Right atrium auricular region (tissue), 2 donors: ENCODE measurements at regions not wholly inside any gene's neighbourhood (a gene's known extent, or its start where the extent isn't known, plus 50 kb on each side); places are given as distances from the start of the nearest gene placed in this dataset.

Experiments used
- DNase-seq: peaks from one replicate; pipeline ENCODE4 v3.0.0-alpha.2; 2019; ENCODE audit warnings: low spot score
- H3K27ac ChIP-seq, 2 donors: fragments of 200-600 bp; sonication (generic); 1 replicate in 1 of 2; 2 replicates in 1 of 2; pipeline ENCODE4 v1.5.1; 2016 to 2019
- H3K27me3 ChIP-seq, 2 donors: fragments of 200-600 bp; sonication (generic); one replicate each; pipeline versions ENCODE4 v1.5.1 to v1.6.0; 2017 to 2019
- H3K36me3 ChIP-seq: fragments of 200-600 bp; sonication (generic); one replicate; pipeline ENCODE4 v1.5.1; 2016
- H3K4me1 ChIP-seq, 2 donors: fragments of 200-600 bp; sonication (generic); one replicate each; pipeline versions ENCODE4 v1.5.1 to v1.6.0; 2017 to 2019
- H3K4me3 ChIP-seq, 2 donors: fragments of 200-600 bp; sonication (generic); 1 replicate in 1 of 2; 2 replicates in 1 of 2; pipeline ENCODE4 v1.5.1; 2017 to 2019; ENCODE audit warnings: mild to moderate bottlenecking in 1 of 2, moderate library complexity in 1 of 2
- H3K9me3 ChIP-seq, 2 donors: fragments of 200-600 bp; sonication (generic); one replicate each; pipeline ENCODE4 v1.5.1; 2019
- TF ChIP-seq, protein P1 (sequence below), 2 donors: fragments of 200-600 bp; sonication (generic); IDR thresholded peaks; one replicate each; pipeline ENCODE4 v1.5.1; 2019; ENCODE audit warnings: antibody characterized with exemption in 2 of 2

GRCh38 chr20:39225978-39226377, 263.8 kb downstream of the DHX35 start:
- no peak overlapping the region for H3K4me3 ChIP-seq
- H3K9me3 ChIP-seq = no peaks in the 10 kb centered on the region
- no peaks in the 10 kb centered on the region for H3K4me1 ChIP-seq
- H3K36me3 ChIP-seq = no peaks in the 10 kb centered on the region
- H3K27ac ChIP-seq = no peak overlapping the region
- TF ChIP-seq, protein P1, sequence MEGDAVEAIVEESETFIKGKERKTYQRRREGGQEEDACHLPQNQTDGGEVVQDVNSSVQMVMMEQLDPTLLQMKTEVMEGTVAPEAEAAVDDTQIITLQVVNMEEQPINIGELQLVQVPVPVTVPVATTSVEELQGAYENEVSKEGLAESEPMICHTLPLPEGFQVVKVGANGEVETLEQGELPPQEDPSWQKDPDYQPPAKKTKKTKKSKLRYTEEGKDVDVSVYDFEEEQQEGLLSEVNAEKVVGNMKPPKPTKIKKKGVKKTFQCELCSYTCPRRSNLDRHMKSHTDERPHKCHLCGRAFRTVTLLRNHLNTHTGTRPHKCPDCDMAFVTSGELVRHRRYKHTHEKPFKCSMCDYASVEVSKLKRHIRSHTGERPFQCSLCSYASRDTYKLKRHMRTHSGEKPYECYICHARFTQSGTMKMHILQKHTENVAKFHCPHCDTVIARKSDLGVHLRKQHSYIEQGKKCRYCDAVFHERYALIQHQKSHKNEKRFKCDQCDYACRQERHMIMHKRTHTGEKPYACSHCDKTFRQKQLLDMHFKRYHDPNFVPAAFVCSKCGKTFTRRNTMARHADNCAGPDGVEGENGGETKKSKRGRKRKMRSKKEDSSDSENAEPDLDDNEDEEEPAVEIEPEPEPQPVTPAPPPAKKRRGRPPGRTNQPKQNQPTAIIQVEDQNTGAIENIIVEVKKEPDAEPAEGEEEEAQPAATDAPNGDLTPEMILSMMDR (IDR thresholded peaks at IDR 0.05) = no peak
- DNase-seq = no peak
- H3K27me3 ChIP-seq = no peaks in the 10 kb centered on the region

- H3K27ac ChIP-seq = no peak overlapping the region
- no peaks in the 10 kb centered on the region for H3K36me3 ChIP-seq
- no peaks in the 10 kb centered on the region for H3K4me1 ChIP-seq
- DNase-seq = no peak
- H3K27me3 ChIP-seq = no peaks in the 10 kb centered on the region
- H3K9me3 ChIP-seq = no peaks in the 10 kb centered on the region
- TF ChIP-seq, protein P1 (IDR thresholded peaks at IDR 0.05) = no peak
- H3K4me3 ChIP-seq = no peak overlapping the region
These were observed 263.4 kb downstream of the DHX35 start for GRCh38 chr20:39225536-39225935.

DNA sequence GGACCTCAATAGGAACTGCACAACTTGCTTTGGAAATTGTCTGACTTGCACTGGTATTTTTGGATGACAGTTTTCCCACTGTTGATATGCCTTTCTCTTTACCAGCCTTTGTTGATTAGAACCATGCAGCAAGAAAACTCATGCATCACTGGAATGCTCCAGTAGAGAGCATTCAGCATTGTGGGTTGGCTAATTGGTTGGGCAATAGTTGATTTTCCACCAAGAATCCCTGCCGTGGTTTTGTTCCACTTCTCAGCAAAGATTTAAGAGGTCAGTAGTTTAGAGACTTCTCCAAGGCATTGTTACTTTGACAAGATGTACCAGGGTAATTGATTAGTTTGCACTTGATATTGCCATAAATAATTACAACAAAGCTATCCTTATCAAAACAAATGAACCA, 260.0 kb downstream of the DHX35 start:
- H3K9me3 ChIP-seq = no peaks in the 10 kb centered on the region
- H3K4me1 ChIP-seq = no peaks in the 10 kb centered on the region
- TF ChIP-seq, protein P1 (IDR thresholded peaks at IDR 0.05) = no peak
- no peak overlapping the region for H3K27ac ChIP-seq
- no peaks in the 10 kb centered on the region for H3K27me3 ChIP-seq
- DNase-seq = no peak
- no peak overlapping the region for H3K4me3 ChIP-seq
- H3K36me3 ChIP-seq = no peaks in the 10 kb centered on the region

- H3K27me3 ChIP-seq = no peaks in the 10 kb centered on the region
- TF ChIP-seq, protein P1 (IDR thresholded peaks at IDR 0.05) = no peak
- H3K4me3 ChIP-seq = no peak overlapping the region
- no peak overlapping the region for H3K27ac ChIP-seq
- H3K36me3 ChIP-seq = no peaks in the 10 kb centered on the region
- no peaks in the 10 kb centered on the region for H3K9me3 ChIP-seq
- no peak for DNase-seq
- H3K4me1 ChIP-seq = no peaks in the 10 kb centered on the region
These were observed 254.1 kb downstream of the DHX35 start for GRCh38 chr20:39216195-39216594.

- Histone ChIP-seq H3K27ac (no peak overlapping the region), H3K36me3 (no peaks in the 10 kb centered on the region), H3K4me1 (no peaks in the 10 kb centered on the region), H3K27me3 (no peaks in the 10 kb centered on the region), H3K9me3 (no peaks in the 10 kb centered on the region), H3K4me3 (no peak overlapping the region)
- TF ChIP-seq, protein P1 (IDR thresholded peaks at IDR 0.05) = no peak
- DNase-seq = no peak
These were observed 252.7 kb downstream of the DHX35 start for GRCh38 chr20:39214828-39215227.

DNA sequence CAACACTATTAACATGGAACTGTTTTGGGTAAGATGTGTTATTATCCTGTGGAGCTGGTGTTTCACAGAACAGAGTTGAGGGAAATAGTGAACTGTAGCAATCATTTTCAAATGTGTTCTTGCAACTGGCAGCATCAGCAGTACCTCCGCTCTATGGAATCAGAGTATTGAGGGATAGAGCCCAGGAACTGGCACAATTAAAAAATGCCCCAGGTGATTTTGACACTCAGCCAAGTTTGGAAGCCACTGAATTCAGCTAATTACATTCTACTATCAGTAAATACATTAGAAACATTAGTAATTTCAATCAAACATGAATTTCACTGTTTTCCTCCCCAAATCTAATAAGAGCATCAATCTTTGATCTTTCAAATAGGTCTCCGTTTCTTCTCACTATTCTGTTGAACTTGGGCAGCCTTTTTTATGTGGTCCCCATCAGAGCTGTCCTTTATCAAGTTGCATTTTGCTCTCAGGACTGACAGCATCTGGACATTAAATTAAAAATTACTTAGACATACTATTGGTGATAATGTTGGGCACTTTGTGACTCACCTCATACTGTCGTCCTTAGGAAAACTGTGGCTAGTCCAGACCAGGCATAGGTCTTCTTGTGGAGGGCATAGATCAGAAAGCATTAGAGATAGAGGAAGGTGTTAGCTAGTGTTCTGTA, 251.5 kb downstream of the DHX35 start:
- TF ChIP-seq, protein P1 (IDR thresholded peaks at IDR 0.05) = no peak
- Histone ChIP-seq H3K4me3 (no peak overlapping the region), H3K27ac (no peak overlapping the region), H3K27me3 (no peaks in the 10 kb centered on the region), H3K4me1 (no peaks in the 10 kb centered on the region), H3K36me3 (no peaks in the 10 kb centered on the region), H3K9me3 (no peaks in the 10 kb centered on the region)
- no peak for DNase-seq
